SK-N-MC (cell line): ENCODE measurements at regions not wholly inside any gene's neighbourhood (a gene's known extent, or its start where the extent isn't known, plus 50 kb on each side); places are given as distances from the start of the nearest gene placed in this dataset.

Experiments
- FOXP2 ChIP-seq: optimal IDR thresholded peaks from 2 replicates; pipeline ENCODE3; 2011; ENCODE audit warnings: mild to moderate bottlenecking, moderate library complexity; ENCODE audit not compliant: insufficient read depth; ENCODE audit errors: extremely low read length, control extremely low read depth
- POLR2AphosphoS5 ChIP-seq: IDR thresholded peaks from 2 replicates; pipeline ENCODE4 v1.6.1; 2012; ENCODE audit warnings: mild to moderate bottlenecking, low read depth, low read length, borderline replicate concordance

DNA sequence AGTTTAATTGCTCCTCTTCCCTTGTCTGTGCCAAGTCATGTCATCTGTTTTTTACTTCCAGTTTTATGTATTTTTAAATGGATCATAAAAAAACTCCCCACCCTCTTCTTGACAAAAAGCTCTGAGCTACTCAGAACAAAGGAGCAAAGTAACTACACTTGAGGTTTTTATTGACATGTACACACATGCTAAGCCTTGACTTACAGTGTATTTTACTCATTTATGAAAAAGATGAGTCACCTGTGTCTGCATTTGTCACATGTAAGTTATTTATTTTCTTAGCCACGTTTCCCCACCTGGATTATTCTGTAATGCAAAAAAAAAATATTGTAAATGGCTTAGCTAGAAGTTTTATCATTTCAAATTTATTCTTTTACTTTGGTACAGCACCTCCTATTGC lies 628.8 kb upstream of the SLC35B3 start:
- TF ChIP-seq POLR2AphosphoS5 (no peak), FOXP2 (no peak)
